HT-29 (cell line): ENCODE measurements at regions not wholly inside any gene's neighbourhood (a gene's known extent, or its start where the extent isn't known, plus 50 kb on each side); places are given as distances from the start of the nearest gene placed in this dataset.
A peak's percentile ranks its signal among the peaks of the same experiment; 100 is the strongest.

Experiments
- DNase-seq: peaks from one replicate; pipeline ENCODE4 v3.0.0-alpha.2; 2015; ENCODE audit warnings: low spot score

DNA sequence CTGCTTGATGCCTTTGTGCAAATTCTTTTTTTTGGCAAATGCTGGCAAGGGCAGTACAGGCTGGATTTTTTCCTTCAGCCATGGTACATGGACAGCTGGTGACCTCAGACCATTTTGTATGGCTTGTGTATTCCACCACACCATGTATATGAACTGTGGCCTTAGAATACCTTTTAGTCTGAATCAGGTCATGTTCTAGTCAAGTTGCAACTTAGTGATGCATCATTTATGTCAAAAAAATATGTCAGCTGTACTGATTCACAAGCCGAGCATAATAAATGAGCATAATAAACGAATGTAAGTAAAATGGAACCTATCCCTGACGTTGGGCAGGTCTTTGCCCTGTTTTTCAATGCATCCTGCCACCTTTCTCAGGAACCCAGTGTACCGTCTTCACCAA, 219.7 kb upstream of the RUNX1 start:
- DNase-seq, result no peak

DNA sequence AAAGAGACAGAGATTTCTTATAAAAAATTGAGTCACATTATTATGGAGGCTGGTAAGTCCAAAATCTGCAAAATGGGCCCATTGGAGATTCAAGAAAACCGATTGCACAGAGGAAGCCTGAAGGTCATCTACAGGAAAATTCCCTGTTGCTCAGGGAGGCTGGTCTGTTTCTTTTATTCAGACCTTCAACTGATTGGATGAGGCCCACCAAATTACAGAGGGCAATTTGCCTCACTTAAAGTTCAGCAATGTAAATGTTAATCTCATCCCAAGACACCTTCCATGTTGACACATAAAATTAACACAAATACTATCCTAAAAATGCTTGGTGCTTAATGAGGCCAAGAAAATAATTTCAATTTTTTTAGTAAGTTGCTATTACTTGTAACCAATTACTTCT, 219.2 kb upstream of the RUNX1 start:
- DNase-seq, result no peak

DNA sequence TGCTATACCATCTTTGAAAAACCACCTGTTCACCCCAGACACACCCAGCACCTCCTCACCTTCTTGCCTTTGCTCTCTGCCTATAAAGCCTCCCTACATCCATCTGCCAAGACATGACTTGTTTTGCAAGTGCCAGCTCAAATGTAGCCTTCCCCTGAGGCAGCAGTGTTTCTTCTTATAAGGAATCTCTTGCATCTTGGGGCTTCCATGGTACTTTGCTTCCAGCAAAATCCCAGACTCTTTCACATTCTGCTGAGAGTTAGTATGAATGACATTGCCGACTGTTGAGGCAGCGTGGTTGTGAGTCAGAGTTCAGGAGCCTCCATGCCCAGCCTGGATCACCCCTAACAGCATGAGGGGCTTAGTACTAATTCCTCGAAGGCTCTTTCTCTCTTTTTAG, 217.4 kb upstream of the RUNX1 start:
- no peak for DNase-seq

DNA sequence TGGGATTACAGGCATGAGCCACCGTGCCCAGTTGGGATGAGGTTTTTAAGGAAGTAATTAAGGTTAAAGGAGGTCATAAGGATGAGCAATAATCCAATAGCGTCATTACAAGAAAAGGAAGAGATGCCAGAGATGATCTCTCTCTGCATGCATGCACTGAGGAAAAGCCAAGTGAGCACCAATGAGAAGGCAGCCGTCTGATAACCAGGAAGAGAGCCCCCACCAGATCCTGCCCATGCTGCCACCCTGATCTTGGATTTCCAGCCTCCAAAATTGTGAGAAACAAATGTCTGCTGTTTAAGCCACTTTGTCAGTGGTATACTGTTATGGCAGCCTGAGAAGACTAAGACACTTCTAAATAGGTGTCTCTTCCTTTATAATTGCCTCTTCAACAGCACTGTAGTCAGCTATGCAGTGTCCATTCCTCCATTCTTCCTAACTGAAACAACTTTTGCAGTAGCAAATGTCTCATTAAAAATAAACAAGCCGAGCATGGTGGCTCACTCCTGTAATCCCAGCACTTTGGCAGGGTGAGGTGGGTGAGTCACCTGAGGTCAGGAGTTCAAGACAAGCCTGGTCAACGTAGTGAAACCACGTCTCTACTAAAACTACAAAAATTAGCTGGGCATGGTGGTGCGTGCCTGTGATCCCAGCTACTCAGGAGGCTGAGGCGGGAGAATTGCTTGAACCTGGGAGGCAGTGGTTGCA, 216.2 kb upstream of the RUNX1 start:
- no peak for DNase-seq

DNA sequence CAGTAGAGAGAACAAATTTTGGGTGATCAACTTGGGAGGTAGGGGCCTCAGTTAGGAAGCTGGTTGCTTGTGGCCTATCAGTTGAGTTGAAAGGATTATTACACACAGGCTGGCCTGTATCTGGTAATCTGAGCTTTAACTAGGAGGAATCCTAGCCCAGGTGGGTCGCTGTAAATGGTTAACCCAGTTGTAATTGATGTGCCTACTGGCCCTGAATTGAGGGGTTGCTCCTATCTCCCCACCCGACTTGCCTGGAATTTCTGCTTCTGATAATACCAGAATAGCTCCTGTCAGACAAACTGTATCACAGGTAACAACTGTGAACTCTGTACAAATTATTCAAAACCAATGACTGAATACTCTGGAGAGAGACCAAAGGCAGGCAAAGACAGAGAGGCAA, 210.4 kb upstream of the RUNX1 start:
- DNase-seq, result peak; percentile 39

DNA sequence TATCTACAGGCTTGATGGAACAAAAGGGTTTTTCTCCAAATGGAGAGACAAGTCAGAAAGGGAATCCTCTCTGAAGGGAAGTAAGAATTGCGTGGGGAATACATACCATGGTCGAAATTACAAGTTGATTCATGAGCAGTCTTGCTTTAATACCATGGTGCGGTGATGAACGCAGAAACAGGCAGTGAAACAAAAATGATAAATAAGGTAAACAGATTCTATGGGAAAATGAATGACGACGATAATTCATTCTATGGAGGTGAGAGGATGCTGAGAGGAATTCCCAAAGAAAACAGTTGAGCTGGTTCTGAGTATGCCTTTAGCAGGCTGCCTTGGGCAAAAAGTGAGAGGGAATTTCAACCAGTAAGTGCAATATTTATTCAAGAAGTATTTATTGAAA, 209.4 kb upstream of the RUNX1 start:
- no peak for DNase-seq

DNA sequence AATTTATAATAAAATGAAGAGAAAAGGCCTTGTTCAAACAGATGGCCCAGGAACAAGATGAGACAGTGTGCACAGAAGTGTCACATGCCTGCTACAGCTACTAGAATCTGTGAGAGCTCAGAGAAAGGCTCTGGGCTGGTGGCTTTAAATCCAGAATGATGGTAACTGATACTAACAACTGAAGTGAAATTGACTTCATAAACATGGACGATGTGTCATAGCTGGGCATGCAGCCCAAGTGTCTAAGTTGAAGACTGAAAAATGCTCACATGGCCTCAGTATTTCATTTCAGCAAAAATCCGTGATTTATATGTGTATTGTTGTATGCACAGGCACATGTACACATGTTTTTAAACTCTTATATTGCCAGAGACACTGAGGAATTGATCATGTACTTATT, 208.3 kb upstream of the RUNX1 start:
- DNase-seq, result peak; percentile 24

DNA sequence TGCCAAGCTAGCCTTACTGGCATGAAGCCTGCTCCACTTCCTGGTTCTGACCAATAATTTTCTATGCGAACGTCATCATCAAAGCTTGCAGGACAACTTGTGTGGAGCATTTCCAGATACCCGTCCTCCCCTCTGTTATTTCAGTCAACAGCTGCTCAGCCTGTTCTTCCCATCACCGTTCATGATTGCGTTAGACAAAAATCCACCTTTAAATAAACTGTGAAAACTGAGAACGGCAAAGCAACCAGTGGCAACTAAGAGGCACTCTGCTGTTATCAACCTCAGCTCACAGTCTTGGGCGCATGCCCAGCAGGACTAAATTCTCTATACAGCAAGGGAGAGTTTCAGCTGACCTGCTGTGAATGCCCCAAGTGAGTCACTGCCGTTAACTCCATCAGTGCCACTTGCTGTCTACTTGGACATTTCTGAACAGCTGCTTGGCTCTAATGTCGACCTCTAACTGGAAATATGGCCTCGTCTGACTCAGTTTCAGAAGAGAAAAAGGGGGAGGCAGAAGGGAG, 207.4 kb upstream of the RUNX1 start:
- DNase-seq, result peak; percentile 80

DNA sequence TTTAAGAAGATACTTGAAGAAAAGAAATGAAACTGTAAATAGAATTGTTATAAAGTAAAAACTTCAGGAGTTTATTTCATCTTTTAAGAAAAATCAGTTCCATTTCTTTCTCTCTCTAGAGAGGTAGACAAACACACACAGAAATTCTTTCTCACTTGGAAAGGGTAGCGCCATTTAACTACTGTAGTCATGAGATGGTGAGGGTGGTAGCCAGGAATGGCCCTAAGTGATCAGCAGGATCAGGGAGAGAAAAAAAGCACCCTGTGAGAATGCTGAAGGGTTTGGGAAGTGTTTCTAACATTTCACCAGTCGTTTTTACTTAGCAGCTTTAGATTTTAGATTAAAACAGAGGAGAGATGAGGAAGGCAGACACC, 205.7 kb upstream of the RUNX1 start:
- no peak for DNase-seq

DNA sequence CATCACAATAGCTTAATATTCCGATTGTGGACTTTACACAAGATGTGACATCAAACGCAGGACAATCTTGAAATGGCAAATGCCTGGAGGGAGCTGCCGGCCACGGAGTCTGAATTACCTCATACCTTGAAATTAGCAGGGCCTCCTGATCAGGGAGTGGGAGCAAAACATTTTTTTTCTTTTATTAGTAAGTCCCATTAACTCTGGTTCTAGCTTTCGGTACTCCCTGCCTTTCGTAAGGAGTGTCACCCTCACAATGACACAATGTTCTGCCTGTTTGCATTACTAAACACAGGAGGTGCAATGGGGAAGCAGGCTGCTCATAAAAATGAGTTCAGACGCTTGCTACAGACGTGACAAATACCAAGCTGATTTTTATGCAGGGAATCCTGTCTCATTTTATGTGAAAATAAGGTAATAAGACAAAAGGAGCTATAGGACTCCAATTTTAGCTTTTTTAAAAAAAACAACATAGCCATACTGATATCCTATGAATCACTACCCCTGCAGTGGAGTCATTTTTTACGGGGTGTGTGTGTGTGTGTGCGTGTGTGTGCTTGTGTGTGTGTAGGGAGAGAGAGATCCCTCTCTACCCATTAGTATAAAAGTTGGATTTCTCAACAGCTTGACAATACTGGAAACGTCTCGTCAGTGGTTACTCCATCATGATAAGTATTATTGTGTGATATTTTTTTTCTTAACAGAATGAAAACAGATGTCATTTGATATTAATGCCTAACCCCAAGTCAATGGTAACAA, 205.1 kb upstream of the RUNX1 start:
- DNase-seq, result no peak

DNA sequence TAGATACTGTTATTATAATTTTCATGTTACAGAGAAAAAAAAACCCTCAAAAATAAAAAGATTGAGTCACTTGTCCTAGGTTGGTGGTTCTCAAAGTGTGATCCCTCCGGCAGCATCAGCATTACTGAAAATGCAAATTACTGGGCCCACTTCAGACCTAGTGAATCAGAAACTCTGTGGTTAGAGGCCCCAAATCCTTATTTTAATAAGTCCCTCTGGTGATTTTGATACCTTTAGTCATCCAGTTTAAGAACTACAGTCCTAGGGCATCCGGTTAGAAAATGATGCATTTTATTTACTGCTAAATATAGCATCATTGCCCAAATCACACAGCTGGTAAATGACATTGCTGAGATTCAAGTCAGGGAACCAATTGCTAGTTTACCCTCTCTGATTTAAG, 203.7 kb upstream of the RUNX1 start:
- DNase-seq, result no peak

DNA sequence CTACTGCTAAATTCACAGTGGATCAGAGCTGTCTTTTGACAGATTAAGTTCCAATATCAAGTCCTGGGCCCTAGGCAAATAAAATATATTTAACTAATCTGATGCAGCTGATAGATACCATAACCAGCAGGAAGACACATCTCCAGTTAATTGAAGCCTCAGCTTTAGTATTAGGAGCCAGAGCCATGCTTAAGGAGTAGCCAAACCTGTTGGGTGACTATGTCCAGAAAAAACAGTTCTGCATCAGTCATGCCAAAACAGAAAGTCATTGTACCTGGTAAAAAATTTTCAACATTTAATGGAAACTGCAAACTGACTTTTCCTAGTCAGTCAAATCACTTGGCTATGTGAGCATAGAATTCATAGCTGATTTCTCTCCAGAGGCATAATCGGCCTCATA, 200.5 kb upstream of the RUNX1 start:
- peak; percentile 57 for DNase-seq

DNA sequence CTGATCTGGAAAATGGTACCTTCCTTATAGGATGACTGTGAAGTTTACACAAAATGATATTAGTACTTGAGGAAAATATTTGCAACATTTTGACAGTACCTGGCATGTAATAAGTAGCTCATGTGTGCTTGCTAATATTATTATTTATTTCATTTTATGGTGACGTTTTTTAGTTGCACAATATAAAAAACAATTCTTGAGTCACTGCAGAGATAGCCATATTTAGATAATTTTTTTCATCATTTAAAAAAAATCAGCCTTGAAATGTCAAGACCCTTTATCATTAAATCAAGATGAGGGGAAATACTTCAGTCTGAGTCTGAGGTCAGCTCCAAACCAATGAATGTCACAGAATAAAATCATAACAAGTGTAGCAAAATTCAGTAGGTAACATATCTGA, 196.8 kb upstream of the RUNX1 start:
- DNase-seq, result no peak

DNA sequence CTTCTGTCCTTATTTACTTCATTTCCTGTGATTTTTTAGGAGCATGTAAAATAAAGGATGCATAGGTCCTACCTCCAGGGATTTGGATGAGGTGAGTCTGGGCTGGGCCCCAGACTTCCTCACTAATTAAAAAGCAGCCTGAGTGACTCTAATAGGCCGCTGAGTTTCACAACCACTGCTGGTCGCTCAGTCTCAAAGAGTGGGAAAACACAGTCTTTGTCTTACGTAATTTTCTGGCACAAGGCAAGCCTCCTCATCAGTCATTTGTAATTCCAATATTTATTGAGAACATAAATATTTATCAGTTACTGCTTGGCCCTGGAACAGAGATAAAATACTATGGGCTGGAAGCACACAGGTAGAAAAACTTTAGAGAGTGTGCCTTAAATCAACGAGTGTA, 195.4 kb upstream of the RUNX1 start:
- no peak for DNase-seq

DNA sequence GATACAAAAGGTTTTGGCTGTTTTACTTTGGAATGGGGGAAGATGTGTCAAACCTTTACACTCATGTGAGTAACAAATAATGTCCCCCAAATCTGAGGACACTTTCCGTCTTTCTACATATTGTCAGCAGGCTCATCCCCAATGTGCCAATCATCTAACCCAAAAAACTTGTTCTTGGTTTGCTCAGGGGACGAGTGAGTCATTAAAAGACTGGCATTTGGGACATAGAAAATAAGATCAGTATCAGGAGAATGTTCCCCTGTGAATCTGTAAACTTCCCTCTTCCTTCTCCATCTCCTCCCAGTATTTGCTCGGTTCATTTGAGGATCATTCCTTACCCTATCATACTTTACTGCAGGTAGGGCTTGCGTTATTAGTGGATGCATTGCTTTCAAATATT, 194.1 kb upstream of the RUNX1 start:
- no peak for DNase-seq

DNA sequence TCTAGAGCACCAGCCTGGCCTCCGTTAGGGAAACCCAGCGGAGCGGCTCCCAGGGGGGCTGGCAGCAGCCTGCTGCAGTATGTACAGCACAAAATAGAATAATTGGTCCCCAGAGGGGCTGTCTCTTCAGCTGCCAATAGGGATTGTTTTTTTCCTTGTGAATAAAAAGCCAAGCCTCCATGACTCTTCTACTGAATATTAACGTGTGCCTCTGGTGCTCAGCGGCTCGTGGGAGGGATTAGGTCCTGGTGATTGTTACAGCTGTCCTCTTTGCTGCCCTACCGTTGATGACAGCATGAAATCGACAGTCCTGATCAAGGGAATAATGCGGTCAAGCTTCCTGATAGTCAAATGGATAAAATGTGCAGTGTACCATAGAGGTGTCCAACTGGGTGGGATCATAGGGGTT, 190.7 kb upstream of the RUNX1 start:
- no peak for DNase-seq

DNA sequence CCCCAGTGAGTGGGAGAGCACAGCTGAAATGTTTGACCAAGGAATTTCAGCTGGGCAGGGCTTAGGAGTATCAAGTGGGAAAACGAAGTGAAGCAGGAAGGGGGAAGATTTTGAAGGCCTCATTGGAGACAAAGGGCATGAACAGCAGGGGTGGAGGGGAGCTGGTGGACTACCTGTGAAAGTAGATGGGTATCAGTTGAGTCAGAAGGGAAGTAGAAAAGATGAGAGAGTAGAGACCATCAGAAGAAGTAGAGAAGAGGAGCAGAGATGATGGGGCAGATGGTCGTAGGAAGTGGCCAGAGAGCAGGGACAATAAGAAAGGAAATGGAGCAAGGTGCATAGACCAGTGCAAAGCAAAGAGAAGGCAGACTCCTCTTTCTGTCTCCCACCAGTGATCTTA, 189.0 kb upstream of the RUNX1 start:
- no peak for DNase-seq

DNA sequence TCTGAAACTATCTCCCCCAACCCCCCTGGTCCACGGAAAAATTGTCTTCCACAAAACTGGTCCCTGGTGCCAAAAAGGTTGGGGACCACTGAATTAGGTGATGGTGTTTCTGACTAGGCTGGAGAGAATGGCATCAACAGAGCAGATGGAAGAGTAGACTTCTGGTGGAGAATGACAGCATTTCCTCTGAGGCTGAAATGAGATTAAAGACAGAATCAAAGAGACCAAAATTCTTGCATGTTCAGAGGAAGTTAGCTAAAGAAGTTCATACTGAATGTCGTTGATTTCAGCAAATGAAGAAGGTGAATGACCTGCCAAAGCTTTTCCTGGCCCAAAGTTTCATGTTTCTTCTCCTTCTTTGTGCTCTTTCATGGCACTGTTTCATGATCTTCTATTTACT, 188.2 kb upstream of the RUNX1 start:
- DNase-seq, result no peak

DNA sequence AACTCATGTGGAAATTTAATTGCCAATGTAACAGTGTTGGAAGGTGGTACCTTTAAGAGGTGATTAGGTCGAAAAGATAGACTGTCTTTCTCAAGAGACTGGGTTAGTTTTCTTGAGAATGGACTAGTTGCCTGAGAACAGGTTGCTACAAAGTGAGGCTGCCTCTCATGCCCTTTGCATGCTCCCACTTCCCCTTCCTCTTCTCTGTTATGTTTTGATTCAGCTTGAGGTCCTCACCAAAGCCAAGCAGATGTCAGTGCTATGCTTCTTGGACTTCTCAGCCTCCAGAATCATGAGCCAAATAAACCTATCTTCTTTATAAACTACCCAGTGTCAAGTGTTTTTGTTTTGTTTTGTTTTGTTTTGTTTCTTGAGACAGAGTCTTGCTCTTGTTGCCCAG, 187.0 kb upstream of the RUNX1 start:
- DNase-seq, result no peak

DNA sequence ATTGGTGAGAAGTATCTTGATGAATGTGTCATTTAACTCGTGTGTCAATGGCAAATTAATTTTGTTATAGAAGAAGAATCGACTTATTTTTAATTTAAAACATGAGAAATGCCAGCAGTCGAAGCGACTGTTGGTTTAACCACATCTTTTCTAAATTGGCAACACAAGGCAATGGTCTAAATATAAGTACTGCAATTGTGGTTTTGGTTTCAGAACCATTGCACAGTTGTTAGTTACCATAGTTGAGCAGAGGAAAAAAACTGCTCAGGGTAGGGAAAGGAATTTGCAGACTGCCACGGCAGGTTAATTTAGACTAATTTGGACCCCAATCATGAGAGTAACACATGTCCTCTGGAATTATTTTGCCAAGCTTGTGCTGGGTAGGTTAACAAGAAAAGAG, 185.6 kb upstream of the RUNX1 start:
- DNase-seq, result no peak

DNA sequence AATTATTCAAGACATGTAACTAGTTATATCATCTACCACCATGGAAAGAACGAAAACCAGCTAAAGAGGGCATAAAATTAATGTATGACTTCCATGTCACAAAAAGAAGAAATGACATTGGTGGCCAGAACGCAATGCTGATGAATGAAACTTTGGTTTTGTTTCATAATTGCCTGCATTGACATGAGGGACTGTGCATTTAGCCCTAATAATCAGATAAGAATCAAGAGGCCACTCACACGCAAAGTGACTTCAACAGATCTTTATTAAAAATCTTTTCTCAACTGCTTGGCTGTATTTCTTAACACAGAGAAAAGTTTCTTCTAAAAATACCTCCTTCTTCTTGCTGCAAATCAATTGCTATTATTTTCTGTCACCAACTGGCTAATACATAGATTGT, 184.7 kb upstream of the RUNX1 start:
- no peak for DNase-seq

DNA sequence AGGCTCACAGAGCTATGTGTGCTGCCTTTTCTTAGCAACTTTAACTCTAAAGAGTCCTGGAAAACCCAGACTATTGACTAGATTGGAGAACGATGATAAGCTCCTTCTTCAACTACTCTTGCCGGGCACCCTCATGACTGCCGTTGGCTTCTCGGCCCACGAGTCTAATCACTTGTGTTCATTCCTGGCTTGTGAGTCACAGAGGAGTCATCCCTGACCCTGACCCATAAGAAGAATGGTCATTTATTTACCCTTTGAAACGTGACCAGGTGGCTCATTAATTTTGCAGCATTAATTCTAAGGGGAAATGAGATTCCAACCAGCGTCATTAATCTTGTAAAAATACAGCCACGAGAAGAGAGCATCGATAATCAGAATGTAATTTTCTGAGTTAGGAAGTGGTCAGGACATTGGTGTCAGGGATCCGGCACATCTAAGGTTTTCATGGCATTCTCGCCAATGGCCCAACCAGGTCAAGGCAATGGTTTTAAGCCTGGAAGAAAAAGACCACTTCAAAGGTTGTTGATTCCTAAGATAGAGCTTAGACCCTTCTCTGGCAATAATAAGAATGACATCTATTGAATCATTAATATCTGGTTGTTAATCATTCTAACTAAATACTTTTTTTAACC, 183.6 kb upstream of the RUNX1 start:
- DNase-seq, result peak; percentile 37

DNA sequence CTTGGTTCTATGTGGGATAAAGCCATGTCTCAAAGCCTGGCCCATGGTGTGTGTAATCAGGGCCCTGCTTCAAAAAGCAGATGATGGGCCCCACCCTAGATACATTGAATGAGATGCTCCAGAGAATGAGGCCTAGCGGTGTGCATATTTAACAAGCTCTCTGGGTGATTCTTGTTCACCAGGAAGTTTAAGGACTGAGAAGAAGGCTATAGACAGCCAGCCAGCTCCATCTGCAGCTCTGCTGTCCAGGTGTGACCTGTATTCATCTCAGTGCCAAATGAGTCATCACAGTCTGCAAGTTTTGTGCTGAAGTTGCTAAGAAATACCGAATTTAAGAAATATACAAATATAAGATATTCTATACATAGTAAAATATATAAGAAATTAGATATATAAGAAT, 182.0 kb upstream of the RUNX1 start:
- no peak for DNase-seq
